ENCODE measurements at regions not wholly inside any gene's neighbourhood (a gene's known extent, or its start where the extent isn't known, plus 50 kb on each side); places are given as distances from the start of the nearest gene placed in this dataset.

GRCh38 chr9:1668441-1668840 lies 346.7 kb upstream of the SMARCA2 start:
- no peak for TF ChIP-seq Cebpa-rat (IDR thresholded peaks at IDR 0.05)
- H3K27ac ChIP-seq, result no peak overlapping the region
- no peaks in the 10 kb centered on the region for H3K27me3 ChIP-seq
- no peak overlapping the region for H3K4me3 ChIP-seq
- no peak overlapping the region for H3K4me2 ChIP-seq
- H3K36me3 ChIP-seq, result no peaks in the 10 kb centered on the region
- 0 out of 20 replicates have a peak, but pooled peaks cover 0 to 4% (median 0%) of the 10 kb centered on the region in 10 experiments for H3K4me1 ChIP-seq
- H3K9ac ChIP-seq, result no peak overlapping the region
- H3K9me3 ChIP-seq (replicated peaks in 1 of 11), result peaks cover 6 to 19% (median 14%) of the 10 kb centered on the region in 11 experiments; a peak in 17 of 22 replicates
- no peaks in the 10 kb centered on the region for H4K20me1 ChIP-seq

- no peak for TF ChIP-seq Cebpa-rat (IDR thresholded peaks at IDR 0.05)
- no peak overlapping the region for H3K4me2 ChIP-seq
- peaks cover 0 to 11% (median 0%) of the 10 kb centered on the region in 11 experiments; a peak in 1 of 22 replicates for H3K9me3 ChIP-seq (replicated peaks in 1 of 11)
- H3K9ac ChIP-seq, result no peak overlapping the region
- H3K27ac ChIP-seq, result no peak overlapping the region
- H4K20me1 ChIP-seq, result no peaks in the 10 kb centered on the region
- H3K27me3 ChIP-seq, result no peaks in the 10 kb centered on the region
- H3K4me3 ChIP-seq, result no peak overlapping the region
- 0 out of 20 replicates have a peak, but pooled peaks cover 0 to 4% (median 0%) of the 10 kb centered on the region in 10 experiments for H3K4me1 ChIP-seq
- H3K36me3 ChIP-seq, result no peaks in the 10 kb centered on the region
Observed at GRCh38 chr9:1673300-1673699, 341.8 kb upstream of the SMARCA2 start.

- Histone ChIP-seq H3K4me1 (no peaks in the 10 kb centered on the region), H3K4me3 (no peak overlapping the region), H4K20me1 (no peaks in the 10 kb centered on the region), H3K36me3 (no peaks in the 10 kb centered on the region), H3K27me3 (no peaks in the 10 kb centered on the region), H3K9me3 (replicated peaks in 1 of 11) (peaks cover 0 to 11% (median 0%) of the 10 kb centered on the region in 11 experiments; a peak in 1 of 22 replicates), H3K27ac (no peak overlapping the region), H3K4me2 (no peak overlapping the region), H3K9ac (no peak overlapping the region)
- no peak for TF ChIP-seq Cebpa-rat (IDR thresholded peaks at IDR 0.05)
Observed at GRCh38 chr9:1676771-1677170, 338.4 kb upstream of the SMARCA2 start.

GRCh38 chr9:1683951-1684350 lies 331.2 kb upstream of the SMARCA2 start:
- Histone ChIP-seq H3K27ac (no peak overlapping the region), H3K4me1 (no peaks in the 10 kb centered on the region), H3K4me3 (no peak overlapping the region), H4K20me1 (no peaks in the 10 kb centered on the region), H3K27me3 (no peaks in the 10 kb centered on the region), H3K4me2 (no peak overlapping the region), H3K9ac (no peak overlapping the region), H3K9me3 (replicated peaks in 1 of 11) (0 out of 22 replicates have a peak, but pooled peaks cover 0 to under 1% (median 0%) of the 10 kb centered on the region in 11 experiments), H3K36me3 (no peaks in the 10 kb centered on the region)
- no peak for TF ChIP-seq Cebpa-rat (IDR thresholded peaks at IDR 0.05)

- Histone ChIP-seq H3K4me1 (no peaks in the 10 kb centered on the region), H4K20me1 (no peaks in the 10 kb centered on the region), H3K9me3 (replicated peaks in 1 of 11) (no peaks in the 10 kb centered on the region), H3K36me3 (no peaks in the 10 kb centered on the region), H3K27me3 (no peaks in the 10 kb centered on the region), H3K4me2 (no peak overlapping the region), H3K9ac (no peak overlapping the region), H3K27ac (no peak overlapping the region), H3K4me3 (no peak overlapping the region)
- no peak for TF ChIP-seq Cebpa-rat (IDR thresholded peaks at IDR 0.05)
Observed at GRCh38 chr9:1698991-1699390, 316.2 kb upstream of the SMARCA2 start.

- Histone ChIP-seq H3K36me3 (no peaks in the 10 kb centered on the region), H3K4me1 (no peaks in the 10 kb centered on the region), H3K27ac (no peak overlapping the region), H3K9me3 (replicated peaks in 1 of 11) (no peaks in the 10 kb centered on the region), H3K4me2 (no peak overlapping the region), H3K27me3 (no peaks in the 10 kb centered on the region), H4K20me1 (no peaks in the 10 kb centered on the region), H3K9ac (no peak overlapping the region), H3K4me3 (no peak overlapping the region)
- no peak for TF ChIP-seq Cebpa-rat (IDR thresholded peaks at IDR 0.05)
Observed at GRCh38 chr9:1701113-1701512, 314.0 kb upstream of the SMARCA2 start.

GRCh38 chr9:1702701-1703100 lies 312.4 kb upstream of the SMARCA2 start:
- H3K4me2 ChIP-seq, result no peak overlapping the region
- H4K20me1 ChIP-seq, result no peaks in the 10 kb centered on the region
- TF ChIP-seq Cebpa-rat (IDR thresholded peaks at IDR 0.05), result no peak
- no peaks in the 10 kb centered on the region for H3K36me3 ChIP-seq
- H3K9ac ChIP-seq, result no peak overlapping the region
- no peak overlapping the region for H3K4me3 ChIP-seq
- no peaks in the 10 kb centered on the region for H3K4me1 ChIP-seq
- no peaks in the 10 kb centered on the region for H3K9me3 ChIP-seq (replicated peaks in 1 of 11)
- H3K27me3 ChIP-seq, result no peaks in the 10 kb centered on the region
- no peak overlapping the region for H3K27ac ChIP-seq

- Histone ChIP-seq H3K4me1 (no peaks in the 10 kb centered on the region), H3K27ac (no peak overlapping the region), H3K36me3 (no peaks in the 10 kb centered on the region), H3K4me2 (no peak overlapping the region), H3K4me3 (no peak overlapping the region), H3K9ac (no peak overlapping the region), H4K20me1 (no peaks in the 10 kb centered on the region), H3K27me3 (no peaks in the 10 kb centered on the region), H3K9me3 (replicated peaks in 1 of 11) (no peaks in the 10 kb centered on the region)
- TF ChIP-seq Cebpa-rat (IDR thresholded peaks at IDR 0.05), result no peak
Observed at GRCh38 chr9:1707291-1707690, 307.9 kb upstream of the SMARCA2 start.

GRCh38 chr9:1708219-1708618 lies 306.9 kb upstream of the SMARCA2 start:
- H4K20me1 ChIP-seq, result no peaks in the 10 kb centered on the region
- H3K36me3 ChIP-seq, result no peaks in the 10 kb centered on the region
- no peaks in the 10 kb centered on the region for H3K4me1 ChIP-seq
- no peak overlapping the region for H3K4me3 ChIP-seq
- no peak overlapping the region for H3K9ac ChIP-seq
- no peaks in the 10 kb centered on the region for H3K9me3 ChIP-seq (replicated peaks in 1 of 11)
- no peaks in the 10 kb centered on the region for H3K27me3 ChIP-seq
- no peak overlapping the region for H3K4me2 ChIP-seq
- H3K27ac ChIP-seq, result no peak overlapping the region
- TF ChIP-seq Cebpa-rat (IDR thresholded peaks at IDR 0.05), result no peak

- Histone ChIP-seq H3K4me2 (no peak overlapping the region), H4K20me1 (no peaks in the 10 kb centered on the region), H3K9ac (no peak overlapping the region), H3K4me3 (no peak overlapping the region), H3K4me1 (no peaks in the 10 kb centered on the region), H3K36me3 (no peaks in the 10 kb centered on the region), H3K9me3 (replicated peaks in 1 of 11) (no peaks in the 10 kb centered on the region), H3K27me3 (no peaks in the 10 kb centered on the region), H3K27ac (no peak overlapping the region)
- no peak for TF ChIP-seq Cebpa-rat (IDR thresholded peaks at IDR 0.05)
Observed at GRCh38 chr9:1709347-1709746, 305.8 kb upstream of the SMARCA2 start.
